Mononuclear cell (primary cell): ENCODE measurements at regions not wholly inside any gene's neighbourhood (a gene's known extent, or its start where the extent isn't known, plus 50 kb on each side); places are given as distances from the start of the nearest gene placed in this dataset.

ENCODE experiments used
- H3K27me3 ChIP-seq: 2 replicates; pipeline ENCODE4 v1.6.0; 2011; ENCODE audit warnings: low read length, control low read depth; ENCODE audit not compliant: insufficient read depth
- H3K4me1 ChIP-seq: 2 replicates; pipeline ENCODE4 v1.5.1; 2011; ENCODE audit warnings: mild to moderate bottlenecking, low read length, control low read depth; ENCODE audit not compliant: insufficient read depth
- H3K4me3 ChIP-seq: 2 replicates; pipeline ENCODE4 v1.5.1; 2011; ENCODE audit warnings: mild to moderate bottlenecking, low read length, moderate library complexity
- H3K9me3 ChIP-seq: 2 replicates; pipeline ENCODE4 v1.5.1; 2011; ENCODE audit warnings: low read depth, mild to moderate bottlenecking, control low read depth, low read length

DNA sequence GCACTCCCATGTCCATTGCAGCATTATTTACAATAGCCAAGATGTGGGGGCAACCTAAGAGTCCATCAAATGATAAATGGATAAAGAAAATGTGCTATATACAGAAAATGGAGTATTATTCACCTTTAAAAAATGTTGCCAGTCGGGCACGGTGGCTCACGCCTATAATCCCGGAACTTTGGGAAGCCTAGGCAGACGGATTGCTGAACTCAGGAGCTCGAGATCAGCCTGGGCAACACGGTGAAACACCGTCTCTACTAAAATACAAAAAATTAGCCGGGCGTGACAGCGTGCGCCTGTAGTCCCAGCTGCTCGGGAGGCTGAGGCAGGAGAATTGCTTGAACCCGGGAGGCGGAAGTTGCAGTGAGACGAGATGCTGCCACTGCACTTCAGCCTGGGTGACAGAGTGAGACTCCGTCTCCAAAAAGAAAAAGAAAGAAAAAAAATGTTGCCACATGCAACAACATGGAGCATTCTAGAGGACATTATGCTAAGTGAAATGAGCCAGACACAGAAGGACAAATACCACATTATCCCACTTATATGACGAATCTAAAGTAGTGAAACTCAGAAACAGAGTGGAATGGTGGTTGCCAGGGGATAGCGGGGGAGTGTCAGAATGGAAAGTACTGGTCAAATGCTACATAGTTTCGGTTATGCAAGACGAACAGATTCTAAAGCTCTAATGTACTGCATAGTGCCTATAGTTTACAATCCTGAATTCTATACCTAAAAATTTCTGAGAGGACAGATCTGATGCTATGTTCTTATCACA, 1385.6 kb upstream of the TMEFF2 start:
- Histone ChIP-seq H3K27me3 (no peaks in the 10 kb centered on the region), H3K4me1 (no peaks in the 10 kb centered on the region), H3K4me3 (no peak overlapping the region), H3K9me3 (no peaks in the 10 kb centered on the region)

DNA sequence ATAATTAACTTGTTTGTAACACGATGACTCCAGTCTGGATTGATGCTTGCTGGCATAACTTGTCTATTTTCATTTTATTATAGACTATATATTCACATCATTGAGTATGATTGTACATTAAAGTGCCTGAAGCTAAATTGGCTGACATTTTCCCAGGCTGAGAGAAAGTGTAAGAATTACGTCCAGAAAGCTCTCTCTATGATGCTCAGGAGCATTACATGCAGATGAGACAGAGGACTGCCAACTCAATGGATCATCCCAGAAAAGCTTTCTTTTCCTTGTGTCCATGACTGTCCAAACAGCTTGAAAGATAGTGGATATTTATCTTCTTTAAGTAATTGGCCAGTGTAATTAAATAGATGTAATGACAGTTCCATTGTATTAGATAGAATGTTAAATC, 1372.2 kb upstream of the TMEFF2 start:
- Histone ChIP-seq H3K4me1 (no peaks in the 10 kb centered on the region), H3K27me3 (no peaks in the 10 kb centered on the region), H3K9me3 (no peaks in the 10 kb centered on the region), H3K4me3 (no peak overlapping the region)

DNA sequence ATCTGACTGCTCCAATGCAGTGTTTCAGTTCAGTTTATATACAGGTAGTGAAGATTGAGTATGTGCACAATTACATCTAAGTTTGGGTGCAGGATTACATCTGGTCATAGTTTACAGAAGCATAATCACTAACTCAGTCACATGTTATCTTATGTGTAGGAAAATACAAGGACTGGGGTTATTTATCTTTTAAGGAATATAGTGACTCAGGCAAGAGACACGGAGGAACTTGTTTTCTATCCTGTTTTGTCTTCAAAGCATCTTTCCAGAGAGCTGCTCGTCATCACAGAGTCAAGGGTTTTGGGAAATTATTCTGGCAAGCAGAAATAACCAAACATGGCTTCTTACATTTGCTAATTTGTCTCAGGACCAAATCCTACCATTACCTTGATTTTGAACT, 1371.5 kb upstream of the TMEFF2 start:
- H3K27me3 ChIP-seq = no peaks in the 10 kb centered on the region
- no peak overlapping the region for H3K4me3 ChIP-seq
- H3K4me1 ChIP-seq = no peaks in the 10 kb centered on the region
- H3K9me3 ChIP-seq = no peaks in the 10 kb centered on the region

DNA sequence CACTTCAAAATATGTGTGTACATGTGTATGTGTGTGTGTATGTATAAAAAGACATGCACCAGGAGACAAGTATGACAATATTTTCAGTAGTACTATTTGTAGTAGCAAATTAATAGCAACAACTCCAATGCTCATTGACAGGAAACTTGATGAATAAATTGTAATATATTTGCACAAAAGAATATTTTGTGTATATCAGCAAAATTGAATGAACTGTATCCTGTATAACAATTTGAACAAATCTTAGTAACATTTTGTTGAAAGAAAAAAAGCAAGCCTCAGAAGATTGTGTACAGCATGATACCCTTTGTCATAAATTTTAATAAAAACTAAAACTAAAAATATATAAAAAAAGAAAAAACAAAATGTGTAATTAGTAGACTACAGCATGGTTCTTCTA, 1367.3 kb upstream of the TMEFF2 start:
- H3K4me1 ChIP-seq = no peaks in the 10 kb centered on the region
- no peak overlapping the region for H3K4me3 ChIP-seq
- H3K27me3 ChIP-seq = no peaks in the 10 kb centered on the region
- H3K9me3 ChIP-seq = no peaks in the 10 kb centered on the region

DNA sequence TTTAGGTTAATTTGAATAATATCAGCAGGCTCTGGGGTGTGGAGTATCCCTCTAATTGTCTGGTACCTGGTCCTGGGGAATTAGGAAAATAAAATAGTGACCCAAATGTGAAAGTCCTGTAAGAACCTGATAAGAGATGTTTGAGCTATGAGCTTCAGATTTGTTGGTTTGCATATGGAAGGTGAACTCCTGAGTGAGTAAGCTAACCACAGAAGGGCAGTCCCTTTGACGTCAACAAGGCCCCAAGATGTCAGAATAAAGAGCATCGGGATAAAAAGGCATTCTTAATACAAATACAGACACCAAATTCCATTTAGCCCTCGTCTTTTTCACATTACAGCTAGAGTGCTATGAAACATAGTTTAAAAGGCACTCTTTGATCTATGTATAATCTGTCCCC, 1366.3 kb upstream of the TMEFF2 start:
- H3K4me3 ChIP-seq = no peak overlapping the region
- H3K4me1 ChIP-seq = no peaks in the 10 kb centered on the region
- no peaks in the 10 kb centered on the region for H3K27me3 ChIP-seq
- no peaks in the 10 kb centered on the region for H3K9me3 ChIP-seq

DNA sequence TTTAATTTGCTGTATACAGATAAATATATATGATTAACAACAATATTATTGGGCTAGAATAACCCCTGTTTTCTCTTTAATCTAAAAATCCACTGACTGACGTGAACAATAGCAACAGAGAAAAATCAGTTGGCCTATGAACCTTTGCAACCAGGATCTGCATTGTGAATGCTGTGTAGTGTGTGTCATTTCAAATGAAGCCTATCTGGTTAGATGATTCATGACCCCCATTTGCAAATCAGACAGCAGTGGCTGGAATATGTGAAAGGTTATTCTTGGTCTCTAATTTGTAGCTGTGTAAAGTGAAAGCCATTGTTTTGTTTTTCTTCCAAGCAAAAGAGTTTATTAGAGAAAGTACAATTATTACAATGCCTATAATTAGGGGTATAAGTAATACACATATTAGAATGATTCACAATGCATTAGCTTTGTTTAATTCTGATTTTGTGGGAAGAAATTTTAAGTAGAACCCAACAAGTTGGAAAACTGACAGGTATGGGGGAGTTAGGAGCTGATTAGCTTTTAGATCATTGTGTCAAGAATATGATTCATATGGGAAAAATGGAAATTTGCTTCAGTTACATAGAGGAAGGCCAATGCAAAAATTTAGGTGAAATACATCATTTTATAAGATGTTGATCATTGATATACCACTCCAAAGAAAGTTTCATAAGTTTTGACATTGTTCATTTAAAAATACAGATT, 1362.2 kb upstream of the TMEFF2 start:
- no peaks in the 10 kb centered on the region for H3K9me3 ChIP-seq
- no peak overlapping the region for H3K4me3 ChIP-seq
- H3K4me1 ChIP-seq = no peaks in the 10 kb centered on the region
- no peaks in the 10 kb centered on the region for H3K27me3 ChIP-seq

DNA sequence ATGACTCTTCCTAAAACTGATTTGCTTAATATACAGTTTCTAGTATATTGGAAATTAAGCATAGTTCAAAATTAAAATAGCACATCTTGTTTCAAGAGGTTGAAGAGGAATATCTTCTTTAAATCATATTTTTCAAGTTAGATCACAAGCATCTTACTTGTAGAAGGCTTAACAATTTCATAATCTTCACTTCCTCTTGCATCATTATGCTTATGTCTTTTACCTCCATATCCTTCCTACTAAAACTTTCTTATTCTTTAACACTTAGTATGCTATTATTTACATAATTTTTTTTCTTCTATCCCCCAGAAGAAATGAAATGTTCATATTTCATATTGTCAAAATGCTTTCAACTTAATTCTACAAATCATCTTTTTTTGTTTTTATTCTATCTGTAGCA, 1354.9 kb upstream of the TMEFF2 start:
- no peaks in the 10 kb centered on the region for H3K27me3 ChIP-seq
- no peak overlapping the region for H3K4me3 ChIP-seq
- H3K9me3 ChIP-seq = peaks cover 4% of the 10 kb centered on the region
- H3K4me1 ChIP-seq = no peaks in the 10 kb centered on the region

DNA sequence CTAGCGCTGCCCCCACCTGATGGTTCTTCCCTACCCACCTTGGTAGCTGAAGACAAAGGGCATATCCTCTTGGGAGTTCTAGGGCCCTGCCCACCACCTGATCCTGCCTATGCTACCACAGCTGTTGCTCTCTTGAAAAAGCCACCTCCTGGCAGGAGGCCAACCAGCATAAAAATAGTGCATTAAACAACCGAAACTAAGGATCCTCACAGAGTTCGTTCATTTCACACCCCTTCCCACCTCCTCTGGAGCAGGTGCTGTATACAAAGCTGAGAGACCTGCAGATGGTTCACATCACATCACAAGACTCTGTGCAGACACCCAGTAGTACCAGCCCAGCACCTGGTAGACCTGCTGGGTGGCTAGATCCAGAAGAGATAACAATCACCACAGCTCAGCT, 1348.0 kb upstream of the TMEFF2 start:
- Histone ChIP-seq H3K27me3 (no peaks in the 10 kb centered on the region), H3K9me3 (no peaks in the 10 kb centered on the region), H3K4me3 (no peak overlapping the region), H3K4me1 (no peaks in the 10 kb centered on the region)

DNA sequence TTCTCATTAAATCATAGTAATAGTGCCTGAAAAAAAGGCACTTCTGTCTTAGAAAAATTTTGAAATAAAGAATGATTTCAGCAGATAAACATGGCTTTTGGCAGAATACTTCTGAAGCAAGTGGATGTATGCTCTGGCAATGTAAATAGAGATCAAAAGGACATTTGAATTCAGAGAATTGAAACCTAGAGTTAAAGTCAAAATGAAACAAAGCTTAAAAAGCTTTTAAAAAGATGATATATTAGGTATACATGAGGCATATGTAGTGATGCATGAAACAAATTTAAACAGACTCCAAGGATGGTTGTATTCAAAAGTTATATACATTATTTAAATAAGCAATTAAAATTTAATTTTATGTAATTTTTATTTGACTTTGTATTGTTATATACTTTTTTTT, 1344.5 kb upstream of the TMEFF2 start:
- no peaks in the 10 kb centered on the region for H3K27me3 ChIP-seq
- H3K4me3 ChIP-seq = no peak overlapping the region
- H3K9me3 ChIP-seq = no peaks in the 10 kb centered on the region
- H3K4me1 ChIP-seq = no peaks in the 10 kb centered on the region

DNA sequence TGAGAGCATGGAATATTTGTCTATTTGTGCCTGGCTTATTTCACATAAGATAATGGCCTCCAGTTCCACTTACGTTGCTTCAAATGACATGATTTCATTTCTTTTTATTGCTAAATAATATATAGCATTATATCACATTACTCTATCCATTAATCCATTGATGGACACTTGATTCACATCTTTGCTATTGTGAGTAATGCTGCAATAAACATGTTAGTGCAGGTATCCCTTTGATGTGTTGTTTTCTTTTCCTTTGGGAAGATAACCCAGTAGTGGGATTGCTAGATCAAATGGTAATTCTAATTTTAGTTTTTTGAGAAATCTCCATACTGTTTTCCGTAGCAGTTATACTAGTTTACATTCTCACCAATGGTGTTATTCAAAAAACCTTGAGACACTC, 1343.3 kb upstream of the TMEFF2 start:
- Histone ChIP-seq H3K9me3 (no peaks in the 10 kb centered on the region), H3K4me3 (no peak overlapping the region), H3K4me1 (no peaks in the 10 kb centered on the region), H3K27me3 (no peaks in the 10 kb centered on the region)

DNA sequence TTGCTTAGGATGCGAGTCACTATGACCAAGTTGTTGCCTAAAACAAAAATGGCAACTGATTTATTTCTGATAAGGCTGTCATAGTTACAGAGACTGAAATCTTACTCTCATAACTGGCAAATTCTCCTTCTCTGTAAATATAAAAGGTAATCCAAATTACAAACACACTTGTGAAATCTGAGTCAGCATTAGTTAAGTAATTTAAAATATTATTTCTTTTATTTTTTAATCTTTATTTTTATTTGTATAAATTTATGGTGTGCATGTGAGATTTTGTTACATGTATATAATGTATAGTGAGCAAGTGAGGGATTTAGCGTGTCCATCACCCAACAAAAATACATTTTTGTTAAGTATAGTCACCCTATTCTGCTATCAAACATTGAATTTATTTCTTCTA, 1342.8 kb upstream of the TMEFF2 start:
- H3K27me3 ChIP-seq = no peaks in the 10 kb centered on the region
- H3K4me1 ChIP-seq = no peaks in the 10 kb centered on the region
- H3K4me3 ChIP-seq = no peak overlapping the region
- H3K9me3 ChIP-seq = no peaks in the 10 kb centered on the region

DNA sequence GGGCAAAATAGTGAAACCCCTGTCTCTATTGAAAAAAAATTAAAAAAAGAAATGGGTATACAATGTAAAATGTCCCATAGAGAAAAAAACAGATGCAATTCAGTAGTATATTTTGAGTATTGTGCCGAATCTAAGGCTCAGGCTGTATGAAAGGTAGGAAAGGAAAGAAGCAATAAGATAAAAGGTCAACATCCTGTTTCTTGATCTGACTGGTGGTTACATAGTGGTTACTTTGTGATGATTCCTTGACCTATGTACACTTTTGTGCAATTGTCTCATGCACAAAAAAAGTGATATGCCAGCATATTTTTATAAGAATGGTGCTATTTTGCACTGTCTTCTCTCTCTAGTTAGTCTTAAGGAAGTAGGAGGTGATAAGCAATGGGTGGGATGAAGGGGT, 1333.7 kb upstream of the TMEFF2 start:
- H3K4me3 ChIP-seq = no peak overlapping the region
- no peaks in the 10 kb centered on the region for H3K27me3 ChIP-seq
- no peaks in the 10 kb centered on the region for H3K9me3 ChIP-seq
- no peaks in the 10 kb centered on the region for H3K4me1 ChIP-seq

DNA sequence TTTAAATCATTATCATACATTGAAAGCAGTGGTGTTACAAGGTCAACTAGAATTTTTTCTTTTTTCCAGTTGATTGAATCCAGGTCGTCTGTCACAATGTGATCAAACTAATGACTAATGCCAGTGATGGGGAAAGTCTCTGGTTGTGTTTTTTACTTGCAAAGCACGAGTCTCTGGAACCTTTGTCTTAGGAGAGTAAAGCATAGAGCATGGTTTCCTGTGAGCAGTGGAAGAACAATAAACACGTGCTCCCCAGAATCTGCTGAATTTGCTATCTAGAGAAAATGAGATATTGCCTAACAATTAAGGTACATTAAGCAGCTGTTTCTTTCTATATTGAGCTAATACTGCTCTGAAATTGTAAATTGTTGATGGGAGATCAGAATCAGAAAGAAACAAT, 1332.4 kb upstream of the TMEFF2 start:
- Histone ChIP-seq H3K4me1 (no peaks in the 10 kb centered on the region), H3K4me3 (no peak overlapping the region), H3K9me3 (no peaks in the 10 kb centered on the region), H3K27me3 (no peaks in the 10 kb centered on the region)

DNA sequence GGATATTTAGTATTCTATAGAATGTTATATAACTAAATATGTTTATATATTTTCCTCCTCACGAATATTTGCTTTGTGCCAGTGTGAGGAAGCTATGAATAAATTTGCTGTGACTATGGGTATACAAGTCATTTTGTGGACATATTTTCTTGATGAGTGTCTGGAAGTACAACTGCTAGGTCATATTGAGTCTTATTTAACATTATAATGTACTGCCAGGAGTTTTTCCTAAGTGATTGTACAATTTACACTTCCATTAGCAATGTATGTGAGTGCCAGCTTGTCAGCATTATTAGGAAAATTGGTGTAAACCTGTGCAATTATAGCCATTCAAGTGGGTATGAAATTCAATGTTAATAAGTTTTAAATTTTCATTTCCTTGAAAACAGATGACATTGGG, 1328.9 kb upstream of the TMEFF2 start:
- Histone ChIP-seq H3K27me3 (no peaks in the 10 kb centered on the region), H3K4me1 (no peaks in the 10 kb centered on the region), H3K9me3 (no peaks in the 10 kb centered on the region), H3K4me3 (no peak overlapping the region)

DNA sequence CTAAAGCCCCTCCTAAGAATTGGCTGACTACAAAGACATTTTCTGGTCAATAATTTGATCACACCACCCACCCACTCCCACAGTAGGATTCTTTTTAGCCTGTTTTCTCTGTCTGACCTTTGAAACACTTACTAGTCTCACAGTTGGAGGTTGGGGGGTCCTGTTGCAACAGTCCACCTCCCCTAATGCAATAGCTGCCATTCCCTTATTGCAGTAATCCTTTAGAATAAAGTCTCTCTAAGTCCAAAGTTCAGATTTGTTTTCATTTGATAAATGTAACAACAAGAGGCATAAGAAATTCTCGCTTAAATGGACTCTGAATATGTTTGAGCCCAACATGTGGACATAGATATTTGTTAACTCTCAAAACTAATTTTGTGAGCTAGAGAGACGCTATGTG, 1326.8 kb upstream of the TMEFF2 start:
- Histone ChIP-seq H3K9me3 (no peaks in the 10 kb centered on the region), H3K4me1 (no peaks in the 10 kb centered on the region), H3K4me3 (no peak overlapping the region), H3K27me3 (no peaks in the 10 kb centered on the region)
